ENCODE measurements at regions not wholly inside any gene's neighbourhood (a gene's known extent, or its start where the extent isn't known, plus 50 kb on each side); places are given as distances from the start of the nearest gene placed in this dataset.

- Histone ChIP-seq H2AFZ (ENCODE audit: low read length) (no peak overlapping the region), H3K27me3 (ENCODE audit: insufficient read depth, low read length) (no peaks in the 10 kb centered on the region), H3K4me3 (ENCODE audit: insufficient read depth, low read length) (no peak overlapping the region), H3K79me2 (ENCODE audit: insufficient read depth, low read length) (no peaks in the 10 kb centered on the region), H4K20me1 (ENCODE audit: insufficient read depth, low read length) (no peaks in the 10 kb centered on the region), H3K4me1 (ENCODE audit: insufficient read depth, low read length) (no peaks in the 10 kb centered on the region), H3K36me3 (ENCODE audit: insufficient read depth, low read length) (no peaks in the 10 kb centered on the region), H3K9me3 (ENCODE audit: low read depth, low read length) (peaks cover 6% of the 10 kb centered on the region), H3K4me2 (ENCODE audit: insufficient read depth, low read length) (no peak overlapping the region), H3K27ac (ENCODE audit: low read depth, low read length) (no peak overlapping the region)
- TF ChIP-seq, protein P1, sequence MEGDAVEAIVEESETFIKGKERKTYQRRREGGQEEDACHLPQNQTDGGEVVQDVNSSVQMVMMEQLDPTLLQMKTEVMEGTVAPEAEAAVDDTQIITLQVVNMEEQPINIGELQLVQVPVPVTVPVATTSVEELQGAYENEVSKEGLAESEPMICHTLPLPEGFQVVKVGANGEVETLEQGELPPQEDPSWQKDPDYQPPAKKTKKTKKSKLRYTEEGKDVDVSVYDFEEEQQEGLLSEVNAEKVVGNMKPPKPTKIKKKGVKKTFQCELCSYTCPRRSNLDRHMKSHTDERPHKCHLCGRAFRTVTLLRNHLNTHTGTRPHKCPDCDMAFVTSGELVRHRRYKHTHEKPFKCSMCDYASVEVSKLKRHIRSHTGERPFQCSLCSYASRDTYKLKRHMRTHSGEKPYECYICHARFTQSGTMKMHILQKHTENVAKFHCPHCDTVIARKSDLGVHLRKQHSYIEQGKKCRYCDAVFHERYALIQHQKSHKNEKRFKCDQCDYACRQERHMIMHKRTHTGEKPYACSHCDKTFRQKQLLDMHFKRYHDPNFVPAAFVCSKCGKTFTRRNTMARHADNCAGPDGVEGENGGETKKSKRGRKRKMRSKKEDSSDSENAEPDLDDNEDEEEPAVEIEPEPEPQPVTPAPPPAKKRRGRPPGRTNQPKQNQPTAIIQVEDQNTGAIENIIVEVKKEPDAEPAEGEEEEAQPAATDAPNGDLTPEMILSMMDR (IDR thresholded peaks at IDR 0.05; ENCODE audit: extremely low read depth, low read depth, low read length), result no peak
- DNase-seq (ENCODE audit: insufficient read length, low spot score, missing footprints), result no peak
Observed at GRCh38 chr6:62400521-62401259, 114.7 kb upstream of the KHDRBS2 start.

GRCh38 chr6:62393608-62394007 is 107.6 kb upstream of the KHDRBS2 start:
- no peak overlapping the region for H3K4me2 ChIP-seq (ENCODE audit: insufficient read depth, low read length)
- no peaks in the 10 kb centered on the region for H4K20me1 ChIP-seq (ENCODE audit: insufficient read depth, low read length)
- H3K79me2 ChIP-seq (ENCODE audit: insufficient read depth, low read length), result no peaks in the 10 kb centered on the region
- H3K36me3 ChIP-seq (ENCODE audit: insufficient read depth, low read length), result no peaks in the 10 kb centered on the region
- H3K4me3 ChIP-seq (ENCODE audit: insufficient read depth, low read length), result no peak overlapping the region
- H3K27me3 ChIP-seq (ENCODE audit: insufficient read depth, low read length), result no peaks in the 10 kb centered on the region
- no peak for DNase-seq (ENCODE audit: insufficient read length, low spot score, missing footprints)
- H3K4me1 ChIP-seq (ENCODE audit: insufficient read depth, low read length), result no peaks in the 10 kb centered on the region
- TF ChIP-seq, protein P1 (IDR thresholded peaks at IDR 0.05; ENCODE audit: extremely low read depth, low read depth, low read length), result no peak
- no peak overlapping the region for H3K27ac ChIP-seq (ENCODE audit: low read depth, low read length)
- H3K9me3 ChIP-seq (ENCODE audit: low read depth, low read length), result no peaks in the 10 kb centered on the region
- H2AFZ ChIP-seq (ENCODE audit: low read length), result no peak overlapping the region

- H3K36me3 ChIP-seq (ENCODE audit: insufficient read depth, low read length), result no peaks in the 10 kb centered on the region
Observed at GRCh38 chr6:62392291-62392690, 106.3 kb upstream of the KHDRBS2 start.

GRCh38 chr6:62391358-62391757 is 105.3 kb upstream of the KHDRBS2 start:
- TF ChIP-seq, protein P1 (IDR thresholded peaks at IDR 0.05; ENCODE audit: extremely low read depth, low read depth, low read length), result no peak
- no peaks in the 10 kb centered on the region for H3K36me3 ChIP-seq (ENCODE audit: insufficient read depth, low read length)
- no peaks in the 10 kb centered on the region for H3K9me3 ChIP-seq (ENCODE audit: low read depth, low read length)
- H4K20me1 ChIP-seq (ENCODE audit: insufficient read depth, low read length), result no peaks in the 10 kb centered on the region
- H3K4me1 ChIP-seq (ENCODE audit: insufficient read depth, low read length), result no peaks in the 10 kb centered on the region
- H3K27ac ChIP-seq (ENCODE audit: low read depth, low read length), result no peak overlapping the region
- DNase-seq (ENCODE audit: insufficient read length, low spot score, missing footprints), result no peak
- no peak overlapping the region for H2AFZ ChIP-seq (ENCODE audit: low read length)
- H3K79me2 ChIP-seq (ENCODE audit: insufficient read depth, low read length), result no peaks in the 10 kb centered on the region
- no peaks in the 10 kb centered on the region for H3K27me3 ChIP-seq (ENCODE audit: insufficient read depth, low read length)
- H3K4me2 ChIP-seq (ENCODE audit: insufficient read depth, low read length), result no peak overlapping the region
- H3K4me3 ChIP-seq (ENCODE audit: insufficient read depth, low read length), result no peak overlapping the region

More at GRCh38 chr6:62392291-62392690, 106.3 kb upstream of the KHDRBS2 start:
- H3K4me3 ChIP-seq (ENCODE audit: insufficient read depth, low read length), result no peak overlapping the region
- no peaks in the 10 kb centered on the region for H3K79me2 ChIP-seq (ENCODE audit: insufficient read depth, low read length)
- no peak overlapping the region for H2AFZ ChIP-seq (ENCODE audit: low read length)
- H3K4me1 ChIP-seq (ENCODE audit: insufficient read depth, low read length), result no peaks in the 10 kb centered on the region
- no peaks in the 10 kb centered on the region for H4K20me1 ChIP-seq (ENCODE audit: insufficient read depth, low read length)
- no peak overlapping the region for H3K27ac ChIP-seq (ENCODE audit: low read depth, low read length)
- no peaks in the 10 kb centered on the region for H3K27me3 ChIP-seq (ENCODE audit: insufficient read depth, low read length)
- TF ChIP-seq, protein P1 (IDR thresholded peaks at IDR 0.05; ENCODE audit: extremely low read depth, low read depth, low read length), result no peak
- no peaks in the 10 kb centered on the region for H3K9me3 ChIP-seq (ENCODE audit: low read depth, low read length)
- no peak for DNase-seq (ENCODE audit: insufficient read length, low spot score, missing footprints)
- no peak overlapping the region for H3K4me2 ChIP-seq (ENCODE audit: insufficient read depth, low read length)

Data from osteoblast (primary cell).